ENCODE measurements at regions not wholly inside any gene's neighbourhood (a gene's known extent, or its start where the extent isn't known, plus 50 kb on each side); places are given as distances from the start of the nearest gene placed in this dataset.
A peak's percentile ranks its signal among the peaks of the same experiment; 100 is the strongest.
"Not testable (repeated sequence)": the region's sequence is repeated elsewhere in the genome, so short reads cannot be mapped to it uniquely, and the experiment has no call there.

GRCh38 chr10:45235260-45235769 is 80.1 kb downstream of the OR13A1 start:
- peak overlapping the region; percentile 64 for H3K27ac ChIP-seq (ENCODE audit: low read length)
- H3K27me3 ChIP-seq (ENCODE audit: low read length); H3K79me2 ChIP-seq (ENCODE audit: low read length); H4K20me1 ChIP-seq (ENCODE audit: low read length); POLR2A ChIA-PET (ENCODE audit: unreplicated experiment); H3F3A ChIP-seq (ENCODE audit: low read length, unreplicated experiment); H3K9me2 ChIP-seq (replicated peaks; ENCODE audit: low read length); H3K36me3 ChIP-seq (ENCODE audit: low read depth, low read length); H3K9me3 ChIP-seq (ENCODE audit: low read length): not testable (repeated sequence)
- peak overlapping the region; percentile 28; the same call in 1 of the 2 replicates for H3K4me3 ChIP-seq (ENCODE audit: low read length)
- CTCF ChIA-PET, result interaction anchor here (0.6 to 1.2 kb wide), 6 partner anchors 48 to 1972 kb away, joined by 3 to 9 read pairs (median 4); no protein-coding TSS in a partner anchor
- peak overlapping the region; percentile 66 for H2AFZ ChIP-seq (ENCODE audit: low read length)
- ATAC-seq (peak; percentile 80), DNase-seq (peak; percentile 93)
- peak; percentile 71 for TF ChIP-seq CTCF (conservative IDR thresholded peaks at IDR 0.05; ENCODE audit: low read depth, low read length)
- H3K9ac ChIP-seq (ENCODE audit: low read length), result peak overlapping the region; percentile 45
- intact Hi-C loops (cut with micrococcal nuclease), result loop anchor here (2.0 kb wide), 3 partner anchors 221 to 229 kb away; no protein-coding TSS in a partner anchor
- peak overlapping the region; percentile 72 for H3K4me2 ChIP-seq (ENCODE audit: low read length)
- TSS peak; percentile 35 for BruUV-seq (replicated peaks)
- H3K4me1 ChIP-seq (ENCODE audit: insufficient read depth, low read length), result peaks cover 15% of the 10 kb centered on the region

- ATAC-seq, result peak; percentile 82
Observed at GRCh38 chr10:45235798-45236220, 79.6 kb downstream of the OR13A1 start.

GRCh38 chr10:45238896-45239295 is 76.5 kb downstream of the OR13A1 start:
- CTCF ChIA-PET, result no interaction called here
- Histone ChIP-seq H3K27me3 (ENCODE audit: low read length) (no peaks in the 10 kb centered on the region), H2AFZ (ENCODE audit: low read length) (no peak overlapping the region), H3K4me1 (ENCODE audit: insufficient read depth, low read length) (peaks cover 15% of the 10 kb centered on the region), H3K4me3 (ENCODE audit: low read length) (no peak overlapping the region), H3K4me2 (ENCODE audit: low read length) (no peak overlapping the region), H3K27ac (ENCODE audit: low read length) (no peak overlapping the region), H4K20me1 (ENCODE audit: low read length) (no peaks in the 10 kb centered on the region), H3K9me2 (replicated peaks; ENCODE audit: low read length) (no peaks in the 10 kb centered on the region), H3K36me3 (ENCODE audit: low read depth, low read length) (no peaks in the 10 kb centered on the region), H3K9me3 (ENCODE audit: low read length) (no peaks in the 10 kb centered on the region), H3K79me2 (ENCODE audit: low read length) (no peaks in the 10 kb centered on the region), H3F3A (ENCODE audit: low read length, unreplicated experiment) (no peaks in the 10 kb centered on the region), H3K9ac (ENCODE audit: low read length) (no peak overlapping the region)
- DNase-seq (no peak), ATAC-seq (no peak)
- TF ChIP-seq EZH2phosphoT487 (IDR thresholded peaks at IDR 0.05; ENCODE audit: borderline replicate concordance, low read length), result no peak
- TF ChIP-seq CTCF (conservative IDR thresholded peaks at IDR 0.05; ENCODE audit: low read depth, low read length), result no peak
- no peak for TF ChIP-seq EZH2 (IDR thresholded peaks at IDR 0.05; ENCODE audit: low read length, unreplicated experiment)
- POLR2A ChIA-PET (ENCODE audit: unreplicated experiment), result no interaction called here
- no TSS peak for BruUV-seq (replicated peaks)
- intact Hi-C loops (cut with micrococcal nuclease), result no loop called here

More at GRCh38 chr10:45235798-45236220, 79.6 kb downstream of the OR13A1 start:
- Histone ChIP-seq H2AFZ (ENCODE audit: low read length) (peak overlapping the region; percentile 66), H4K20me1 (ENCODE audit: low read length) (no peaks in the 10 kb centered on the region), H3F3A (ENCODE audit: low read length, unreplicated experiment) (no peaks in the 10 kb centered on the region), H3K4me3 (ENCODE audit: low read length) (peak overlapping the region; percentile 28; the same call in 1 of the 2 replicates), H3K27ac (ENCODE audit: low read length) (peak overlapping the region; percentile 64), H3K9ac (ENCODE audit: low read length) (peak overlapping the region; percentile 45; the same call in 1 of the 2 replicates), H3K79me2 (ENCODE audit: low read length) (no peaks in the 10 kb centered on the region), H3K9me2 (replicated peaks; ENCODE audit: low read length) (no peaks in the 10 kb centered on the region), H3K4me2 (ENCODE audit: low read length) (peak overlapping the region; percentile 72), H3K9me3 (ENCODE audit: low read length) (no peaks in the 10 kb centered on the region), H3K27me3 (ENCODE audit: low read length) (no peaks in the 10 kb centered on the region), H3K4me1 (ENCODE audit: insufficient read depth, low read length) (peaks cover 15% of the 10 kb centered on the region), H3K36me3 (ENCODE audit: low read depth, low read length) (no peaks in the 10 kb centered on the region)
- intact Hi-C loops (cut with micrococcal nuclease), result loop anchor here (2.0 kb wide), 3 partner anchors 221 to 229 kb away; no protein-coding TSS in a partner anchor
- ChIA-PET CTCF (interaction anchor here (0.6 to 1.2 kb wide), 6 partner anchors 15 to 1972 kb away, joined by 3 to 9 read pairs (median 4); no protein-coding TSS in a partner anchor), POLR2A (ENCODE audit: unreplicated experiment) (no interaction called here)
- peak; percentile 83 for DNase-seq
- BruUV-seq (replicated peaks), result no TSS peak
- no peak for TF ChIP-seq CTCF (conservative IDR thresholded peaks at IDR 0.05; ENCODE audit: low read depth, low read length)
- no peak for TF ChIP-seq EZH2phosphoT487 (IDR thresholded peaks at IDR 0.05; ENCODE audit: borderline replicate concordance, low read length)
- no peak for TF ChIP-seq EZH2 (IDR thresholded peaks at IDR 0.05; ENCODE audit: low read length, unreplicated experiment)

Data from PC-3 (cell line).